ENCODE measurements at regions not wholly inside any gene's neighbourhood (a gene's known extent, or its start where the extent isn't known, plus 50 kb on each side); places are given as distances from the start of the nearest gene placed in this dataset.

DNA sequence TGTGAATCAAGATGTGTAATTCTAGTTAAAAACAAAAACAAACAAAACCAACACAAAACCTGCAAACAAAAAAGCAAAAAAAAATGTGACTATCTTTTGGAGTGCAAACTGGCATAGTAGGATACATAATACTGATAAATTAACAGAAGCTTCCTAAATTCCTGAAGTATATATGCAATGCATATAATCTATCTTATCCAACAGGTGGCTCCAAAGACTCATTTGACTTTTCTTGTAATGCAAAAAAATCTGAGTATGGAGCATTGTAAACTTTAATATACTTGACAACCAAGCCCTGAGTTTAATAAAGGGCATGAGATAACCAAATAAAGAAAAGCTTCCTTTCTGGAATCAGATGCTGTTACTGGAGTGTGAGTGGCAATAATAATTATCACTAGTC is 1003.6 kb downstream of the FSCB start:
- TF ChIP-seq POLR2A (IDR thresholded peaks at IDR 0.05) = no peak
- TF ChIP-seq, protein P1, sequence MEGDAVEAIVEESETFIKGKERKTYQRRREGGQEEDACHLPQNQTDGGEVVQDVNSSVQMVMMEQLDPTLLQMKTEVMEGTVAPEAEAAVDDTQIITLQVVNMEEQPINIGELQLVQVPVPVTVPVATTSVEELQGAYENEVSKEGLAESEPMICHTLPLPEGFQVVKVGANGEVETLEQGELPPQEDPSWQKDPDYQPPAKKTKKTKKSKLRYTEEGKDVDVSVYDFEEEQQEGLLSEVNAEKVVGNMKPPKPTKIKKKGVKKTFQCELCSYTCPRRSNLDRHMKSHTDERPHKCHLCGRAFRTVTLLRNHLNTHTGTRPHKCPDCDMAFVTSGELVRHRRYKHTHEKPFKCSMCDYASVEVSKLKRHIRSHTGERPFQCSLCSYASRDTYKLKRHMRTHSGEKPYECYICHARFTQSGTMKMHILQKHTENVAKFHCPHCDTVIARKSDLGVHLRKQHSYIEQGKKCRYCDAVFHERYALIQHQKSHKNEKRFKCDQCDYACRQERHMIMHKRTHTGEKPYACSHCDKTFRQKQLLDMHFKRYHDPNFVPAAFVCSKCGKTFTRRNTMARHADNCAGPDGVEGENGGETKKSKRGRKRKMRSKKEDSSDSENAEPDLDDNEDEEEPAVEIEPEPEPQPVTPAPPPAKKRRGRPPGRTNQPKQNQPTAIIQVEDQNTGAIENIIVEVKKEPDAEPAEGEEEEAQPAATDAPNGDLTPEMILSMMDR (IDR thresholded peaks at IDR 0.05 in 8 of 11, conservative IDR thresholded peaks at IDR 0.05 in 3 of 11) = no peak
- no peak for TF ChIP-seq POLR2AphosphoS5 (IDR thresholded peaks at IDR 0.05)

Measured in spleen (tissue), 7 donors.